ELF-1 (cell line): ENCODE measurements at regions not wholly inside any gene's neighbourhood (a gene's known extent, or its start where the extent isn't known, plus 50 kb on each side); places are given as distances from the start of the nearest gene placed in this dataset.
"Not testable (repeated sequence)": the region's sequence is repeated elsewhere in the genome, so short reads cannot be mapped to it uniquely, and the experiment has no call there.

ENCODE experiments used
- DNase-seq: peaks from one replicate; pipeline ENCODE4 v3.0.0-alpha.2; 2016; ENCODE audit warnings: low read depth, low spot score

DNA sequence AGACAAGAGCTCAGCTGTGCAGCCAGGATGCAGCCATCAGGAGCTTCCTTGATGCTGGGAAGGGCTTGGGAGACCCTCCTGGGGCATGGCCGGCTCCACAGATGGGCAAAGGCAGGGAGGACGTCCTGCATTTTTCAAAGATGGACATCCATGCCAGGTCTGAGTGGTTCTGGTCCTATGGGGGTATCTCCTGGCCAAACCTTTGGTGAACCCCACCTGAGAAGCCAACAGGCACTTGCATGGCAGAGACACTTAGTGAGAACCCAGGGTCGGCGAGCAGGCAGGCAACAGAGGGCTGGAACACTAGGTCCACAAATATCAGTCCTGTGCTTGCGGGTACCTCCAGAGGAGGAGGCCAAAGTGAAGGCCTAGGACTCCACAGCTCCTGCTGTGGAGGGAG lies 70.0 kb downstream of the KCTD15 start:
- DNase-seq: no peak

- peak; percentile 22 for DNase-seq
Observed at GRCh38 chr19:33868076-33868735, 71.5 kb downstream of the KCTD15 start.

DNA sequence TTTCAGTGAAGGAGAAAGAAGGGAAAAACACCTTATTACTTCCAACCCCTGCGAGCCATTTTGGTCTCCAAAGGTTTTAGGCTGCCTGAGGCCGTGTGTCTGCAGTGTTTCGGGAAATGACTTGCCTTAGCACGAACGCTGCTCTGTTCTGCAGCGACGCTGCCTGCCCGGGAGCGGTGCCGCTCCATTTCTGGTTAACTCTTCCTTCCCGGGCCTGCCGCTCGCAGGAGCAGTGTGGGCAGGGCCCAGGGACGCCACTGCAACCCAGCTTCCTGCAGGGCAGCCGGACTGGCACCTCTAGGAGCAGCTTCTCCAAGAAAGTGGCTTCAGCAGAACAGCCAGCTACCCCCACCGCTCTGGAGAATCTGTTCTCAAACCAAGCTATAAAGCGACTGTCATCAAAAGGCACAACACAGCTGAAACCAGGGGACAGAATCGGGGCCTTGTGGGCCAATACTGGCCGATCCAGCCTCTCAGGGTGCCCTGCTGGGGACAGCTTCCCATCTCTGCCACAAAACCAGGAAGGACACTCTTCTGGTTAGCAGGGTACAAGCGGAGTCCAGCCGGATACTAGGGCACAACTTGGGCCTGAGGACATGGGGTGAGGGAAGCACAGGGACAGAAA lies 72.2 kb downstream of the KCTD15 start:
- peak; percentile 76 for DNase-seq

DNA sequence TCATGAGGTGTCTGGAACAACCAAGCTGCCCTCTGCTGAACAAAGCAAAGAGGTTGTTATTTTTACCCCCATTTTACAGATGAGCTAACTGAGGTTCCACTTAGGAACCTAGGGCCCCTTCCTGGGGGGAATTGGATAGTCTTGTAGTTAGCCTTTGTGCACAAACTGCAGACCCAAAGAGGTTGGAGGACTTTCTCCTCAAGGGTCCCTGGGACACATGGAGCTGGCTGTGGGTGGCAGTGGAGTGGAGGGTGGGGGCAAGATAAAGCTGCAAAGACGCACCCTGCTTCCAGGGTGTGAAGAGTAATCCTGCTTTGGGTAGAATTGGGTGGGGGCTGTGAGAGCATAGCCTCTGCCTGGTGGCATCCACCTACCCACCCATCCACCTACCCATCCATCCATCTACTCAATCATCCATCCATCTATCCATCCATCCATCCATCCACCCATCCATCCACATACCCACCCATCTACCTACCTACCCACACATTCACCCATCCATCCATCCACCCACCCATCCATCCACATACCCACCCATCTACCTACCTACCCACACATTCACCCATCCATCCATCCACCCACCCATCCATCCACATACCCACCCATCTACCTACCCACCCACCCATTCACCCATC lies 73.7 kb downstream of the KCTD15 start:
- not testable (repeated sequence) for DNase-seq

- no peak for DNase-seq
Observed at GRCh38 chr19:33871605-33872004, 74.9 kb downstream of the KCTD15 start.

DNA sequence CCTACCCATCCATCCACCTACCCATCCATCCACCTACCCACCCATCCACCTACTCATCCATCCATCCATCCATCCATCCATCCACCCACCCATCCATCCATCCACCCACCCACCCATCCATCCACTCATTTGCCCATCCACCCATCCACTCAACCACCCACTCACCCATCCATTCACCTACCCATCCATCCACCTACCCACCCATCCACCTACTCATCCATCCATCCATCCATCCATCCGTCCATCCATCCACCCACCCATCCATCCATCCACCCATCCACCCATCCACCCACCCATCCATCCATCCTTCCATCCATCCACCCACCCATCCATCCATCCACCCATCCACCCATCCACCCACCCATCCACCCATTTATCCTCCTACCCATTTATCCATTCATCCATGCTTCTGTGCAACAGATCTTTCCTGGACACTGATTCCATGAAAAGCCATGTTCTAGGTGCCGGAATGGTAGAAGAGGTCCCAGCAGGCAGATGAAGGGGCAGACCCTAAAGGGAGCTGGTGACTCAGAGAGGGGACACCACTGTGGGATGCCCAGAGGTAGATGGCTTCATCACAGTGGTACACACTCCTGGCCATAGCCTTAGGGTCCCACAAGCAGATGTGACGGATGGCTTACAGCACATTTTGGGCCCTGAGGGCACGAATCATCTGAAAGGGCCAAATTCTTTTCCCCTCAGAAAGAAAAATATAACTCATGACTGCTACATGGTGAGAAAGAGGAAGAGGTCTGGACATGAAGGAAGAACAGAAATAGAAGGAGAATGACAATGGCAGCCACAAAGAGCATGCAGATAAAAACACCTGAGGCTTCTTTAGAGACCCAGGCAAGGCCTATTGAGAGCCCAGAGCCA lies 76.0 kb downstream of the KCTD15 start:
- peak; percentile 21 for DNase-seq

- DNase-seq: no peak
Observed at GRCh38 chr19:33875071-33875470, 78.4 kb downstream of the KCTD15 start.

GRCh38 chr19:33876192-33876591 lies 79.5 kb downstream of the KCTD15 start:
- no peak for DNase-seq

GRCh38 chr19:33878030-33878544 lies 81.4 kb downstream of the KCTD15 start:
- DNase-seq: no peak

GRCh38 chr19:33878910-33879810 lies 82.5 kb downstream of the KCTD15 start:
- DNase-seq: no peak

DNA sequence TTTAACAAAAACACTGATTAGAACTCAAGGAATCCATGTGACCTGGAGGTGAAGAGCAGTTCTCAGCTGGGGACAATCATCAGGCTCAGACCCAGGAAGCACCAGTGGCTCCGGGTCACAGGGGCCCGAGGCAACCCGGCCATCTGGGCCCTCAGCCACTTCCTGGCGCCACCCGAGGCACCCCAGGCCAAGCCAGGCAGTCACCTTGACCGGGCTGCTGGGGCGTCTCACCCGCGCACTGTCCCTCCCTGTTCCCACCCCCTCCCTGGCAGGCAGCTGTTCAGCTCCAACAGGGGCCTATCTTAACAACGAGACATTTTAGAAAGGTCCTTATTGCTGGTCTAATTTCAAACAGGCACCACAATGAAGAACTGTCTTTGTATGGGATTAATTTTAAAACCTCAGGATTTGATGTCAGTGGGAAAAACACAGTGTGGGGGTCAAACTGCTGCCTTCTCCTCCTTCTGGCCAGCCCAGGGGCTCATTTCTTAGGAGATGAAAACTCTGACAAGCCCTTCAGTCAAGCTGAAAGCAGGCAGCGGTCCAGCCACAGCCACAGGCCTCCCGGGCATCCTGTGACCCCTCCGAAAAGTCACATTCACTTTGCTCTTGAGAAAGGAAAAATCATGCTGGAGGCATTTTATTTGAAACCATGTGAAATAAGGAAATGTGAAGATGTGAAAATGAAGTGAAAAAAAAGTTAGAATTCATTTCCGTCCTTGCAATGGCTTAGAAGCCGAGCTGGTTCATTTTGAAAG lies 83.3 kb downstream of the KCTD15 start:
- peak; percentile 47 for DNase-seq

DNA sequence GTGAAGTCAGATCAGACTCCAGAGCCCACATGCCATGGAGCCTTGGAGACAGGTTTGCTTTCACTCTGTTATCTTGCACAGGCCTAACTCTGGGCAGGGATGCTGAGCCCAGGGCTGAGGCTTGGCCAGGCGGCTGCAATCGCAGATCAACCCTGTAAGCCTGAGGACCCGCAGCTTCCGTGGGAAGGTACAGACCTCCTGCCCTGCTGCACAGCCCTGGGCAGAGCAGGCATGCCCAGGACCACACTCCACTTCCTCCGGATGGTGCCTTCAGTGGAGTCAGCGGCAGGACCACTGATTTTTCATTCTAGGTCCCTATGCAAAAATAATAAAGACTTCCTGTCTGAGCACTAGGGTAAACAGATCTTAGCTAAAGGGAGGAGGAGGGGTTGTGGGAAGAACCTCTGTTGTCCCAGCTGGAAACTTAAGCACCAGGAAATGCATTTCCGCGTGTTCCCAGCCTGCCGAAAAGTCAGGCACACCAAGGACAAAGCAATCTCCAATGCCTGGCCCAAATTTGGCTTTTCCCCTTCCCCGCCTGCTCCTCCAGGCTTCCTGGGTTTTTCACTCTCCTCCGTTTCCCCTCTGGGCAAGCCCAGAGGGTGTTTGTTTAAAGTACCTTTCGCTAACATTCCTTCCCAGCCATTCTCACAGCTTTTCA lies 87.3 kb downstream of the KCTD15 start:
- peak; percentile 91 for DNase-seq

DNA sequence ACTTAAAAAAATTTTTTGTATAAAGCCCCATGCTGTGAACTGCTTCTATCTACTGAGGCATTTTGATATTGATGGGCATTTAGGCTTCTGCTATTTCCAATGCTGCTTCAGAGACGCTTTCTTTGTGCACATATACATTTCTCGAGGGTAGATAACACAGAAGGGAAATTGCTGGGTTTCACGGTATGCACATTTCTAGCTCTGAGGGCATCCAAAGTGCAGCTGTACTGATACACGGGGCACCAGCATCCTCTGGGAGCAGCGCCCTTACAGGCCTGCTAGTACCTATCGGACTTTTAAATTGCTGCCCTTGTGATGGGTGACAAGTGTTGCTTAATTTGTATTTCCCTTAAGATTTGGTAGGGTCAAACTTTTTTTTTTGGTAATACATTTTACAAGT lies 88.6 kb downstream of the KCTD15 start:
- no peak for DNase-seq

GRCh38 chr19:33887891-33888290 lies 91.2 kb downstream of the KCTD15 start:
- no peak for DNase-seq

DNA sequence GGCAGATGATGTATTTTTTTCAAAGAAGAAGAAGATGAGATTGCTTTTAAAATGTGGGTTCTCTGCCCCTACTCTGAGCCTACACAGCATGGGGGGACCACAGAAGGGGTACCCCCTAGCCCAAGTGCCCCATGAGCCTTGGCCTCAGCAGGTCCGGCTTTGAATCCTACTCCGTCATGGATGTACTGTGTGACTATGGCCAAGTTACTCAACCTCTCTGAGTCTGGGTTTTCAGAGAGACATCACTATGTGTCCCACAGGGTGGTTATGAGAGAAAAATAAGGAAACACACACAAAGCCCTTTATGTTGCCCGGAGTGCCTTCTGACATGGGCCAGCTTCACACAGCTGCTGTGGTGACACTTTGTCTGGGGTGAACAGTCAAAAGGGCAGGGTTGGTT lies 92.0 kb downstream of the KCTD15 start:
- DNase-seq: no peak

DNA sequence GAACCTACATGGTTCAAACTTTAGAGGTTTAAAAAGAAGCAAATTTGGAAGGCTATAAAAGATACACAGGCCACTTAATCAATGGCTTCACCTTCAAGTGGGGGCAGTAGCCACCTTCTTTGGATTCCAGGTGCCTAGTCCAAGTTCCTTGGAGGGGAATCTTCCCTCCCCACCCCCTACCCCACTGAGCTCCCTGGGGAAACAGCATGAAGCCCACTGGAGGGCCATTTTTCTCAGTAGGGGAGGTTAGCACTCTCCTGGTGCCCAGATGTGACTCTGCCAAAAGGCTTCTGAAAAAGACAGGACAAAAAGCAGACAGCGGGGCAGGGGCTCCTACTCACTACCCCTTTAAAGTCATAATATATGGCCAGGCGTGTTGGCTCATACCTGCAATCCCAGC lies 93.9 kb downstream of the KCTD15 start:
- no peak for DNase-seq

DNA sequence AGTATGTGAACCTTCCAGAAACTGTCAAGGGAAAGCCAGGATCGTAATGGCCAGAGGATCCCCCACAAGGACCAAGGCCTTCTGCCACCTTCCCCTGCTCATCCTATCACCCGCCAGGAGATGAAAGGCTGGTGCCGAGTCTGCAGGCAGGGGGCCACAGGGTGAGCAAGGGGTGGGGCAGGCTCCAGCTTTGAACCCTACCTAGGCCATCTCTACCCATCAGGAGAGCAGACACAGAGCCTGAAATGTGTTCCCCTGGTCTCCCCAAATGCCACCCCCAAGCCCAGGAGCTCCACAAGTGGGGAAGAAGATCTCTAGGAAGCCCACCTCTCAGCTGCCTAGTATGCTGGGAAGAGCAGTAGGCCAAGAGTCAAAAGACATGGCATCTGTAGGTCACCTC lies 95.1 kb downstream of the KCTD15 start:
- DNase-seq: no peak

DNA sequence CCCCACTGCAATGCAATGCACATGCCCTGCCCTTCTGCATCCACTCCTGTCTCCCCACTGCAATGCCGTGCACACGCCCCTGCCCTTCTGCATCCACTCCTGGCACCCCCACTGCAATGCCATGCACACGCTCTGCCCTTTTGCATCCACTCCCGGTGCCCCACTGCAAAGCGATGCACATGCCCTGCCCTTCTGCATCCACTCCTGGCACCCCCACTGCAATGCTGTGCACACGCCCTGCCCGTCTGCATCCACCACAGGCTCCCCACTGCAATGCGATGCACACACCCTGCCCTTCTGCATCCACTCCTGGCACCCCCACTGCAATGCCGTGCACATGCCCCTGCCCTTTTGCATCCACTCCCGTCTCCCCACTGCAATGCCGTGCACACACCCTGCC lies 98.1 kb downstream of the KCTD15 start:
- DNase-seq: no peak

DNA sequence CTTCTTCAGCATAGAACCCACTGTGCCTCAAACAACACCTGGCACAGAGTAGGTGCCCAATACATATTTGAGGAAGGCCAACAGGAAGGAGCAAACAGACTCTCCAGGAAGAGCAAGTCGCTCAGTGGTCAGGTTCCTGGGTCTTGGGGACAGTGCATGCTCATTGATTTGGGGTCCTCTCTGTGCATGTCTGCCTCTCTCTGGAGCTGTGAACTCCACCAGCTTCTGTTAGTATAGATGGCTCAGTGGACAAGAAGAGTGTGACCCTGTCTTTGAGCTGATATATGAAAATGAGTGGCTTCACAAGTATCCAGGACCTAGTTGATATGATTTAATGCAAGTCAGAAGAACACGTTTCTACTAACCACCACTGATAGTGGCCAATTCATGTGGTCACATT lies 98.7 kb downstream of the KCTD15 start:
- no peak for DNase-seq
